ENCODE measurements at regions not wholly inside any gene's neighbourhood (a gene's known extent, or its start where the extent isn't known, plus 50 kb on each side); places are given as distances from the start of the nearest gene placed in this dataset.

- no peak overlapping the region for H2AFZ ChIP-seq (ENCODE audit: low read length)
- no peak overlapping the region for H3K18ac ChIP-seq (ENCODE audit: insufficient read length, low read depth, low read length)
- H3K4me1 ChIP-seq (ENCODE audit: insufficient read depth, low read length) = peaks cover 7% of the 10 kb centered on the region; the same call in 1 of the 2 replicates
- H3K4me3 Mint-ChIP-seq = no peak overlapping the region
- H3K23me2 ChIP-seq (ENCODE audit: insufficient read length, low read depth, low read length, poor library complexity, severe bottlenecking) = no peaks in the 10 kb centered on the region
- no peaks in the 10 kb centered on the region for H3K27me3 ChIP-seq (ENCODE audit: insufficient read depth, low read length)
- no peaks in the 10 kb centered on the region for H3K9me3 ChIP-seq (ENCODE audit: control insufficient read depth, low read depth, low read length)
- no peaks in the 10 kb centered on the region; a peak in 1 of 7 replicates for H3K36me3 Mint-ChIP-seq (ENCODE audit: insufficient read depth in 1 of 3, low read depth in 3 of 3)
- H3K27ac Mint-ChIP-seq = no peak overlapping the region; a peak in 1 of 7 replicates
- H2BK120ac ChIP-seq (ENCODE audit: low read depth, low read length, poor library complexity, severe bottlenecking) = no peak overlapping the region
- H2AK5ac ChIP-seq (ENCODE audit: insufficient read length, low read length) = no peak overlapping the region
- no peak overlapping the region for H2BK12ac ChIP-seq (ENCODE audit: insufficient read length, low read depth, low read length)
- no peak overlapping the region for H4K5ac ChIP-seq (ENCODE audit: insufficient read length, low read depth, low read length)
- no peak overlapping the region for H4K8ac ChIP-seq (replicated peaks; ENCODE audit: insufficient read length, low read depth, low read length)
- no peak for TF ChIP-seq CTCF (conservative IDR thresholded peaks at IDR 0.05)
- no peak overlapping the region for H3K9ac ChIP-seq (ENCODE audit: extremely low read depth, insufficient read length, low read length)
- H3K4ac ChIP-seq (ENCODE audit: low read depth, low read length) = no peak overlapping the region
- WGBS (ENCODE audit: extremely low coverage, insufficient read length, low lambda C conversion rate) = no CpG with 5 or more reads among the region's 3 CpGs
- H3K56ac ChIP-seq (ENCODE audit: insufficient read length, low read depth, low read length) = no peak overlapping the region
- peaks cover 22 to 23% of the 10 kb centered on the region in 2 experiments for H3K4me1 Mint-ChIP-seq
- H3K79me1 ChIP-seq (ENCODE audit: insufficient read depth, low read depth, low read length, poor library complexity, severe bottlenecking) = no peaks in the 10 kb centered on the region
- H3K14ac ChIP-seq (ENCODE audit: insufficient read depth, low read length) = no peak overlapping the region
- H3K4me2 ChIP-seq (ENCODE audit: insufficient read depth, insufficient read length, low read length) = no peak overlapping the region
- H3T11ph ChIP-seq (ENCODE audit: low read length) = no peak overlapping the region
- H3K23ac ChIP-seq (ENCODE audit: insufficient read length, low read depth, low read length) = no peak overlapping the region
- no peak for DNase-seq
- H4K91ac ChIP-seq (ENCODE audit: insufficient read length, low read depth, low read length) = no peak overlapping the region
- no peak overlapping the region for H2BK15ac ChIP-seq (ENCODE audit: low read depth, low read length)
- H2BK5ac ChIP-seq (ENCODE audit: insufficient read length, low read length) = no peak overlapping the region
- no peak overlapping the region for H2BK20ac ChIP-seq (ENCODE audit: low read depth, low read length, poor library complexity, severe bottlenecking)
- no peaks in the 10 kb centered on the region for H4K20me1 ChIP-seq (ENCODE audit: control insufficient read depth, insufficient read depth, insufficient read length)
- H3K27ac ChIP-seq (ENCODE audit: insufficient read length, low read depth, low read length) = no peak overlapping the region
- no peaks in the 10 kb centered on the region for H3K27me3 Mint-ChIP-seq (ENCODE audit: low read depth)
- H3K9me3 Mint-ChIP-seq = peaks cover 0 to 3% of the 10 kb centered on the region in 2 experiments; a peak in 1 of 5 replicates
- no peaks in the 10 kb centered on the region for H3K79me2 ChIP-seq (ENCODE audit: insufficient read depth, low read length)
Observed at GRCh38 chr13:106865716-106866440, 297.9 kb upstream of the ARGLU1 start.

Measured in H9 (cell line).